Suprapubic skin (tissue), 4 donors: ENCODE measurements at regions not wholly inside any gene's neighbourhood (a gene's known extent, or its start where the extent isn't known, plus 50 kb on each side); places are given as distances from the start of the nearest gene placed in this dataset.

Experiments
- DNase-seq, 2 donors: peaks; one replicate each; pipeline ENCODE4 v3.0.0-alpha.2; 2019; ENCODE audit warnings: low spot score in 2 of 2
- H3K27ac ChIP-seq: fragments of 200-600 bp; sonication (generic); one replicate; pipeline ENCODE4 v1.5.1; 2019
- H3K27me3 ChIP-seq: fragments of 200-600 bp; sonication (generic); one replicate; pipeline ENCODE4 v1.5.1; 2019
- H3K36me3 ChIP-seq: fragments of 200-600 bp; sonication (generic); one replicate; pipeline ENCODE4 v1.5.1; 2019
- H3K4me1 ChIP-seq: fragments of 200-600 bp; sonication (generic); one replicate; pipeline ENCODE4 v1.5.1; 2019
- H3K4me3 ChIP-seq: fragments of 200-600 bp; sonication (generic); one replicate; pipeline ENCODE4 v1.5.1; 2019; ENCODE audit warnings: mild to moderate bottlenecking
- H3K9me3 ChIP-seq: fragments of 200-600 bp; sonication (generic); one replicate; pipeline ENCODE4 v1.5.1; 2019
- CTCF ChIP-seq, 2 donors: fragments of 200-600 bp in 1 of 2; fragments of 450-650 bp in 1 of 2; sonication (generic) in 1 of 2; IDR thresholded peaks; one replicate each; pipeline ENCODE4 v1.5.1; 2016 to 2019; ENCODE audit warnings: antibody characterized with exemption in 2 of 2, mild to moderate bottlenecking in 1 of 2, moderate library complexity in 1 of 2
- EP300 ChIP-seq: sonication (generic); formaldehyde crosslinking; IDR thresholded peaks from one replicate; pipeline ENCODE4 v1.6.1; 2017; ENCODE audit warnings: antibody characterized with exemption
- POLR2A ChIP-seq, 2 donors: fragments of 450-650 bp; IDR thresholded peaks; one replicate each; pipeline ENCODE4 v1.6.1; 2017; ENCODE audit warnings: antibody characterized with exemption in 2 of 2, mild to moderate bottlenecking in 2 of 2, moderate library complexity in 2 of 2
- POLR2AphosphoS5 ChIP-seq, 3 donors: sonication (generic); formaldehyde crosslinking; IDR thresholded peaks; one replicate each; pipeline ENCODE4 v1.6.1; 2017; ENCODE audit warnings: antibody characterized with exemption in 3 of 3
- WGBS: methylation state at CpG from one replicate; pipeline ENCODE4 v1.1.5; 2018; 5-methylcytosine and 5-hydroxymethylcytosine counted together

GRCh38 chr2:223161873-223162458 lies 110.0 kb downstream of the KCNE4 start:
- no peaks in the 10 kb centered on the region for H3K4me1 ChIP-seq
- DNase-seq = no peak
- H3K27ac ChIP-seq = no peak overlapping the region
- H3K36me3 ChIP-seq = no peaks in the 10 kb centered on the region
- TF ChIP-seq POLR2AphosphoS5 (IDR thresholded peaks at IDR 0.05) = no peak
- no peak for TF ChIP-seq EP300
- TF ChIP-seq CTCF (IDR thresholded peaks at IDR 0.05) = no peak
- TF ChIP-seq POLR2A (IDR thresholded peaks at IDR 0.05) = no peak
- no peaks in the 10 kb centered on the region for H3K9me3 ChIP-seq
- 69% methylated on average over 8 of the region's 8 CpGs for WGBS
- H3K4me3 ChIP-seq = no peak overlapping the region
- no peaks in the 10 kb centered on the region for H3K27me3 ChIP-seq

- no peak for DNase-seq
- TF ChIP-seq EP300 (no peak), CTCF (IDR thresholded peaks at IDR 0.05) (no peak), POLR2A (IDR thresholded peaks at IDR 0.05) (no peak), POLR2AphosphoS5 (IDR thresholded peaks at IDR 0.05) (no peak)
- Histone ChIP-seq H3K36me3 (no peaks in the 10 kb centered on the region), H3K4me3 (no peak overlapping the region), H3K27me3 (no peaks in the 10 kb centered on the region), H3K9me3 (no peaks in the 10 kb centered on the region), H3K27ac (no peak overlapping the region), H3K4me1 (no peaks in the 10 kb centered on the region)
- WGBS = 86% methylated on average over 2 of the region's 2 CpGs
Measured at GRCh38 chr2:223165423-223166214, 113.6 kb downstream of the KCNE4 start.

- no peaks in the 10 kb centered on the region for H3K36me3 ChIP-seq
Measured at GRCh38 chr2:223166215-223166493, 114.2 kb downstream of the KCNE4 start.

GRCh38 chr2:223166983-223167650 lies 115.1 kb downstream of the KCNE4 start:
- no peaks in the 10 kb centered on the region for H3K9me3 ChIP-seq
- H3K4me1 ChIP-seq = no peaks in the 10 kb centered on the region
- no peak overlapping the region for H3K27ac ChIP-seq
- no peaks in the 10 kb centered on the region for H3K27me3 ChIP-seq
- no peaks in the 10 kb centered on the region for H3K36me3 ChIP-seq
- WGBS = 89% methylated on average over 6 of the region's 6 CpGs
- no peak overlapping the region for H3K4me3 ChIP-seq
- DNase-seq = no peak
- TF ChIP-seq CTCF (IDR thresholded peaks at IDR 0.05) (no peak), POLR2AphosphoS5 (IDR thresholded peaks at IDR 0.05) (no peak), EP300 (no peak)

More at GRCh38 chr2:223166215-223166493, 114.2 kb downstream of the KCNE4 start:
- DNase-seq = no peak
- Histone ChIP-seq H3K27me3 (no peaks in the 10 kb centered on the region), H3K27ac (no peak overlapping the region), H3K4me1 (no peaks in the 10 kb centered on the region), H3K9me3 (no peaks in the 10 kb centered on the region), H3K4me3 (no peak overlapping the region)
- TF ChIP-seq CTCF (IDR thresholded peaks at IDR 0.05) = no peak
- TF ChIP-seq EP300 = no peak
- TF ChIP-seq POLR2AphosphoS5 (IDR thresholded peaks at IDR 0.05) = no peak
- no peak for TF ChIP-seq POLR2A (IDR thresholded peaks at IDR 0.05)

GRCh38 chr2:223169830-223170605 lies 118.0 kb downstream of the KCNE4 start:
- H3K4me3 ChIP-seq = no peak overlapping the region
- no peak overlapping the region for H3K27ac ChIP-seq
- no peaks in the 10 kb centered on the region for H3K4me1 ChIP-seq
- no peaks in the 10 kb centered on the region for H3K36me3 ChIP-seq
- H3K9me3 ChIP-seq = no peaks in the 10 kb centered on the region
- no peak for DNase-seq
- no peaks in the 10 kb centered on the region for H3K27me3 ChIP-seq
- WGBS = 81% methylated on average over 6 of the region's 6 CpGs
- TF ChIP-seq CTCF (IDR thresholded peaks at IDR 0.05) (no peak), POLR2A (IDR thresholded peaks at IDR 0.05) (no peak), EP300 (no peak), POLR2AphosphoS5 (IDR thresholded peaks at IDR 0.05) (no peak)
